Spinal cord (tissue), 9 donors: ENCODE measurements at regions not wholly inside any gene's neighbourhood (a gene's known extent, or its start where the extent isn't known, plus 50 kb on each side); places are given as distances from the start of the nearest gene placed in this dataset.

Experiments used
- DNase-seq, 6 donors: peaks; one replicate each; pipeline versions ENCODE4 v3.0.0 to v3.0.0-alpha.2; 2013 to 2015; ENCODE audit warnings: low spot score in 6 of 6, low read depth in 4 of 6
- H3K27ac ChIP-seq: one replicate; pipeline ENCODE4 v1.5.1; 2013; ENCODE audit warnings: low read depth, low read length, control low read depth
- H3K27me3 ChIP-seq: one replicate; pipeline ENCODE4 v1.6.1; 2013; ENCODE audit warnings: low read length; ENCODE audit not compliant: control insufficient read depth, insufficient read depth
- H3K36me3 ChIP-seq: one replicate; pipeline ENCODE4 v1.6.1; 2013; ENCODE audit warnings: low read length; ENCODE audit not compliant: control insufficient read depth, insufficient read depth
- H3K4me1 ChIP-seq: one replicate; pipeline ENCODE4 v1.6.1; 2013; ENCODE audit warnings: low read length; ENCODE audit not compliant: control insufficient read depth, insufficient read depth
- H3K4me3 ChIP-seq: one replicate; pipeline ENCODE4 v1.5.1; 2013; ENCODE audit warnings: low read depth, low read length, control low read depth
- H3K9me3 ChIP-seq: one replicate; pipeline ENCODE4 v1.6.1; 2013; ENCODE audit warnings: low read length; ENCODE audit not compliant: control insufficient read depth, insufficient read depth
- WGBS: methylation state at CpG from one replicate; pipeline ENCODE4 v1.1.5; 2013; ENCODE audit warnings: missing lambda C conversion rate; ENCODE audit not compliant: insufficient coverage; 5-methylcytosine and 5-hydroxymethylcytosine counted together
- donor health status: healthy.

GRCh38 chr3:117407317-117407716, 697.7 kb downstream of the TUSC7 start:
- peak in 1 of 6 donors; percentile 44 for DNase-seq
- Histone ChIP-seq H3K27ac (no peak overlapping the region), H3K4me3 (no peak overlapping the region), H3K4me1 (no peaks in the 10 kb centered on the region), H3K9me3 (no peaks in the 10 kb centered on the region), H3K27me3 (no peaks in the 10 kb centered on the region), H3K36me3 (no peaks in the 10 kb centered on the region)

GRCh38 chr3:117408811-117409210, 699.2 kb downstream of the TUSC7 start:
- H3K36me3 ChIP-seq: no peaks in the 10 kb centered on the region
- no peak for DNase-seq
- H3K9me3 ChIP-seq: no peaks in the 10 kb centered on the region
- no peaks in the 10 kb centered on the region for H3K27me3 ChIP-seq
- H3K27ac ChIP-seq: no peak overlapping the region
- H3K4me1 ChIP-seq: no peaks in the 10 kb centered on the region
- no peak overlapping the region for H3K4me3 ChIP-seq

GRCh38 chr3:117409256-117409655, 699.7 kb downstream of the TUSC7 start:
- no peaks in the 10 kb centered on the region for H3K27me3 ChIP-seq
- H3K4me3 ChIP-seq: no peak overlapping the region
- no peaks in the 10 kb centered on the region for H3K9me3 ChIP-seq
- no peaks in the 10 kb centered on the region for H3K36me3 ChIP-seq
- WGBS: no CpG with 5 or more reads among the region's 1 CpG
- H3K4me1 ChIP-seq: no peaks in the 10 kb centered on the region
- no peak overlapping the region for H3K27ac ChIP-seq
- DNase-seq: no peak

- Histone ChIP-seq H3K9me3 (no peaks in the 10 kb centered on the region), H3K27me3 (no peaks in the 10 kb centered on the region), H3K27ac (no peak overlapping the region), H3K4me1 (no peaks in the 10 kb centered on the region), H3K4me3 (no peak overlapping the region), H3K36me3 (no peaks in the 10 kb centered on the region)
- no peak for DNase-seq
- no CpG with 5 or more reads among the region's 3 CpGs for WGBS
Observed at GRCh38 chr3:117409701-117410459, 700.3 kb downstream of the TUSC7 start.

- Histone ChIP-seq H3K9me3 (no peaks in the 10 kb centered on the region), H3K27me3 (no peaks in the 10 kb centered on the region), H3K27ac (no peak overlapping the region), H3K4me1 (no peaks in the 10 kb centered on the region), H3K36me3 (no peaks in the 10 kb centered on the region), H3K4me3 (no peak overlapping the region)
- DNase-seq: no peak
- WGBS: 71% methylated on average over 1 of the region's 4 CpGs
Observed at GRCh38 chr3:117411971-117412370, 702.4 kb downstream of the TUSC7 start.

- Histone ChIP-seq H3K27ac (no peak overlapping the region), H3K36me3 (no peaks in the 10 kb centered on the region), H3K4me1 (no peaks in the 10 kb centered on the region), H3K4me3 (no peak overlapping the region), H3K27me3 (no peaks in the 10 kb centered on the region), H3K9me3 (no peaks in the 10 kb centered on the region)
- no CpG with 5 or more reads among the region's 1 CpG for WGBS
- no peak for DNase-seq
Observed at GRCh38 chr3:117417411-117417810, 707.8 kb downstream of the TUSC7 start.

GRCh38 chr3:117427081-117427480, 717.5 kb downstream of the TUSC7 start:
- Histone ChIP-seq H3K27ac (no peak overlapping the region), H3K9me3 (no peaks in the 10 kb centered on the region), H3K4me1 (no peaks in the 10 kb centered on the region), H3K36me3 (no peaks in the 10 kb centered on the region), H3K27me3 (no peaks in the 10 kb centered on the region), H3K4me3 (no peak overlapping the region)
- DNase-seq: peak in 1 of 6 donors; percentile 51
- no CpG with 5 or more reads among the region's 1 CpG for WGBS

GRCh38 chr3:117433427-117433826, 723.8 kb downstream of the TUSC7 start:
- H3K27ac ChIP-seq: no peak overlapping the region
- no peak for DNase-seq
- H3K4me3 ChIP-seq: no peak overlapping the region
- no peaks in the 10 kb centered on the region for H3K36me3 ChIP-seq
- WGBS: no CpG with 5 or more reads among the region's 1 CpG
- no peaks in the 10 kb centered on the region for H3K9me3 ChIP-seq
- H3K4me1 ChIP-seq: no peaks in the 10 kb centered on the region
- no peaks in the 10 kb centered on the region for H3K27me3 ChIP-seq

- no peaks in the 10 kb centered on the region for H3K36me3 ChIP-seq
- no peaks in the 10 kb centered on the region for H3K4me1 ChIP-seq
- H3K27ac ChIP-seq: no peak overlapping the region
- DNase-seq: no peak
- no peaks in the 10 kb centered on the region for H3K27me3 ChIP-seq
- H3K4me3 ChIP-seq: no peak overlapping the region
- no peaks in the 10 kb centered on the region for H3K9me3 ChIP-seq
Observed at GRCh38 chr3:117434661-117435412, 725.3 kb downstream of the TUSC7 start.

GRCh38 chr3:117435506-117435905, 725.9 kb downstream of the TUSC7 start:
- H3K9me3 ChIP-seq: no peaks in the 10 kb centered on the region
- no peaks in the 10 kb centered on the region for H3K4me1 ChIP-seq
- no peak overlapping the region for H3K27ac ChIP-seq
- no peaks in the 10 kb centered on the region for H3K36me3 ChIP-seq
- no peaks in the 10 kb centered on the region for H3K27me3 ChIP-seq
- H3K4me3 ChIP-seq: no peak overlapping the region
- 78% methylated on average over 5 of the region's 6 CpGs for WGBS
- DNase-seq: peak in 1 of 6 donors; percentile 55
